Fibroblast of skin of right quadriceps (primary cell): ENCODE measurements at regions not wholly inside any gene's neighbourhood (a gene's known extent, or its start where the extent isn't known, plus 50 kb on each side); places are given as distances from the start of the nearest gene placed in this dataset.
"Not testable (repeated sequence)": the region's sequence is repeated elsewhere in the genome, so short reads cannot be mapped to it uniquely, and the experiment has no call there.

Source experiments
- DNase-seq: peaks from one replicate; pipeline ENCODE4 v3.0.0-alpha.2; 2013

DNA sequence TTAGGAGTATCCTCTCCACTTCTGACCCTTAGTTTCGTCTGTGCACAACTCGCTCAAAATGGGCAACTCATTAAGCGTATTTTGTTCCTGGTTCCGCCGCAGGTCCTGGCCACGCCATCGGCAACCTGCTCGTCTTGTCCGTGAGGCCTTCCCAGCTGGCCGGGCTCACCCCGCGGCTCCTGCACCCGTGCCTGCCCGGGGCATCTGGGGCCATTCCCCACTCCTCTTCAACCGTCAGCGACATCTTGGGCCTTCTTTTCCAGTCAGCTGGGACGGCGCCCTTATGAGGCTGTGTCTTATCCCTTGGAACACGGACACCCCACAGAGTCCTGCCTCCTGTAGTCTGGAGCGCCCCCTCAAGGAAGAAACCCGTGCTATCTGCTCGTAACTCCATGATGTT lies 271.9 kb upstream of the NRSN1 start:
- not testable (repeated sequence) for DNase-seq

- DNase-seq: no peak
Measured at GRCh38 chr6:23855497-23856116, 270.4 kb upstream of the NRSN1 start.

DNA sequence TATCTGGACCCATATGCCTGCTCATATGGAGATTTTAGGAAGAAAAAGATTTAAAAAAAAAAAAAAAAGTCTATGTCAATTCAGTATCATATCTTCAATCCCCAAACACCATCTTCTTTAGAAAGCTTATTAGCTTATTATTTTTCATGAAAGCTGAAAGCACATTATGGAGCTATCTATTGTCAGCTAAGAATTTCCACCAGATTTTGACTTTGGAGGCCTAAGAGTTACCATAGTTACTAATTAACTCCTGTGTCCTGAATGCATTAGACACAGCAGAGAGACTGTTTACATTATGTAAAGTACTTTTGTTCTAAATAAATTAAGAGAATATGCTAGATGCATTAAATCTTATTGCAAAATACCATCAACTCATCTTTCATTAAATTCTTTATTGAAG lies 255.5 kb upstream of the NRSN1 start:
- no peak for DNase-seq

DNA sequence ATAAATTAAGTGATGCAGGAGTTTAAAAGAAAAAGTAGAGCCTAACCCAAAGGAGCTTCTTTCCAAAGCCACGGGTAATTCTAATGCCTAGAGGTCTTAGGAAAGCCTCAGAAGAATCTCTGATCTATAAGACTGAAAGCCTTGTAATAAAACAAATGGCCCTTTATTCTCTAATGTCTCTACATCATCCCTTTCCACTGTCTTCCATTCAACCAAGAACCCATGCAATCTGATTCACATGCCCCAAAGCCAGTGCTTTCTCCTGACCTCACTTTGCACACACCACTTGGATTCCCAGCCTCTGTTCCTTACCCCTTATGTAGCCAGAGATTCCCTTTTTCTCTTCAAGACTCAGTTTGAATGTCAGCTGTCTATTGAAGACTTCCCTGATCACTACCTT lies 252.9 kb upstream of the NRSN1 start:
- DNase-seq: no peak

DNA sequence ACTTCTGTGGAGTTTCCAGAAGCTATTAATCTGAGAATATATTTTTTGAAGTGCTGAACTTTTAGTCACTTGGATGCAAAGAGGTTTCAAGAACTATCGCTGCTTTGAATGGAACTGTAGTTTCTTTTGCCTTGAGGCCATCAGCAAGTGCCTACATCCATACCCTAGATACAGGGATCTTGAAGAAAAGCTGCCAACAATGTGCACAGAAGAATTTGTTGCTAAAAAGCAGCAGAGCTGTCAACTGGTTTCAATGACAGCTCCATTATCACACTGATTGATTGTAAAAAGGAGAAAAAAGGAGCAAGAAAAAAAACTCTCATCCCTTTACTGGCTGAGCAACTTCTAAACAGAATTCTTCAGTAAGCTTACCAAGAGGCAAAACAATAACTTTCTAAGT lies 251.0 kb upstream of the NRSN1 start:
- no peak for DNase-seq

- no peak for DNase-seq
Measured at GRCh38 chr6:23879816-23880215, 246.2 kb upstream of the NRSN1 start.

- no peak for DNase-seq
Measured at GRCh38 chr6:23890543-23891227, 235.3 kb upstream of the NRSN1 start.

GRCh38 chr6:23905133-23905815 lies 220.7 kb upstream of the NRSN1 start:
- no peak for DNase-seq

- DNase-seq: no peak
Measured at GRCh38 chr6:23910420-23910819, 215.6 kb upstream of the NRSN1 start.

DNA sequence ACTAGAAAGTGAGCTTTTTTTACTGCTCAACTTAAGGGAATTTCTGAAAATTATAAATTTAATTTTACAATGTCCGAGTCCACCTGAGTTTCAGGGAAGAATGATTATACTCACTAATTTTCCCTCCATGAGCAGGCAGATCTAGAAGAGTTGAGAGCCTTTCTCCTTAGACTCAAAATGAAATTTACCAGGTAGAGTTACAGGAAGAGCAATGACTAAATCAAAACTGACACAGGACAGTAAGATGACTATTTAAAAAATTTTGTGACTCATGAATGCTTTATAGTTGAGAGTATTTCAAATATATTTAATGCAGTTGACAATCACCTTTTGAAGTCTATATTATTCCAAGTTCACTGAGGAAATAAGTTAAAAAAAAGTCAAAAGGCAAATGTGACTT lies 198.1 kb upstream of the NRSN1 start:
- DNase-seq: no peak

- no peak for DNase-seq
Measured at GRCh38 chr6:23929201-23929600, 196.8 kb upstream of the NRSN1 start.

DNA sequence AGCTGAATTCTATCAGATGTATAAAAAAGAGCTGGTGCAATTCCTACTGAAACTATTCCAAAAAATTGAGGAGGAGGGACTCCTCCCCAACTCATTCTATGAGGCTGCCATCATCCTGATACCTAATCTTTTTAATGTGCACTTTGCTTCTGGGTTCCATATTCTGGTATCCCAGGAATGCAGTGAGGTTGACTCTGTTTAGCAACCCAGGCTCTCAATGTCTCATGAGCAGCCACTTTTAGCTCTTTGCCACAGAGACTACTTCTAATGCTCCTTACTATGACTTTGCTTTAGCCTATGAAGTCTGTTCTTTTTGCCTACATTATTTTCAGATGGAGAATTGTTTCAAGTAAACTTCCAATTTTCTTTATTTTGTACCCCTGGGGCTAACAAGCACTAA lies 185.5 kb upstream of the NRSN1 start:
- no peak for DNase-seq

DNA sequence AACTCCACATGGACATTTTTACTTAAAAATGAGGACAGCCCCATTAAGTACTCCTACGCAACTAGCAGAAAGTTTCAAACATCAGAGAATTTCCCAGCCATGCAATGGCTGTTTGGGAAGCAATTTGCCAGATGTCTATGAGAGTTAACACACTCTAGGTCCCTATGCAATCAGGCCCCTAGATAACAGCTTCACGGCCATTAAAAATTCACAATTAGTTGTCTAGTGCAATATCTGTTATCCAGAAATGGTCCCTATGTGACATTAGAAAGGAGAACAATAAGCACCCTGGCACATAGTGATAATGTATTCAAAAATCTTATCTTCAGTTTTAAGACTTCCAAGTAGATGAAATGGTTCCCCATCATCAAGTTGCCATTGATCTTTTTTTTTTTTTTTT lies 174.3 kb upstream of the NRSN1 start:
- no peak for DNase-seq

- DNase-seq: no peak
Measured at GRCh38 chr6:23952245-23952644, 173.8 kb upstream of the NRSN1 start.

GRCh38 chr6:23953976-23954375 lies 172.0 kb upstream of the NRSN1 start:
- DNase-seq: no peak

- no peak for DNase-seq
Measured at GRCh38 chr6:23957017-23957416, 169.0 kb upstream of the NRSN1 start.

GRCh38 chr6:23964865-23965264 lies 161.2 kb upstream of the NRSN1 start:
- no peak for DNase-seq

DNA sequence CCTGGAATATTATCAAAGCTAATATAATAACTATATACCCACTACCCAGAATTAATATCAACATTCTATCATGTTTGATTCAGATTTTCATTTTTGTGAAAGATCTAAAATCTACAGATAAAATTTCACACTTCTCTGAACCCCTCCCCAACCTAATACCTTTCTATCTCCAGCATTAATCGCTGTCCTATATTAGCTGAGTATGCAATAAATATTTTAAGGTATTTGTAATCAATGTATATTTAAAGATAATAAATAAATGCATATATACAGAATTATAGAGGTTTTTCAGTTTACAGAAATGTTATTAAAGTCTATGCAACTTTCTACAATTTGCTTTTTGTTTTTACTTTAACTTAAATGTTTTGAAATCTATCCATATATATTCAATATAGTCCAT lies 156.7 kb upstream of the NRSN1 start:
- DNase-seq: no peak

- no peak for DNase-seq
Measured at GRCh38 chr6:23977706-23978105, 148.3 kb upstream of the NRSN1 start.

DNA sequence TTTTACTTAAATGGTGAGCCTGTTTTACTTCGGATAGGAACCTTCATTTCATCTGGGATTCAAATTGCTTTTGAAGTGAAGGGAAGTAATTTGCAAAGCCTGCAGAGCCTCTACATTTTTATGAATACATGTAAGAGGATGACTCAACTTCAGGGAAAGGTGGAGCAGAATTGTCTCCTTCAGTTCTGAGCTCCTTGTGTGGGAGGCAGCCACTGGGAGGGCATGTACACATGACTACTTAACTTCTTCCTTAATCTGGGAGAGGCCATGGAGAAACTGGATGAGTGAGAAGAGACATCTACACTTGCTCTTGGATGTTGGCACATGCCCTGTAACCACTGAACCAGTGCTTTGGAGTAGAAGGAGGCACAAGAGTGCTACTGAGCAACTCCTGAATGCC lies 145.1 kb upstream of the NRSN1 start:
- DNase-seq: no peak

- no peak for DNase-seq
Measured at GRCh38 chr6:23981923-23982322, 144.1 kb upstream of the NRSN1 start.

DNA sequence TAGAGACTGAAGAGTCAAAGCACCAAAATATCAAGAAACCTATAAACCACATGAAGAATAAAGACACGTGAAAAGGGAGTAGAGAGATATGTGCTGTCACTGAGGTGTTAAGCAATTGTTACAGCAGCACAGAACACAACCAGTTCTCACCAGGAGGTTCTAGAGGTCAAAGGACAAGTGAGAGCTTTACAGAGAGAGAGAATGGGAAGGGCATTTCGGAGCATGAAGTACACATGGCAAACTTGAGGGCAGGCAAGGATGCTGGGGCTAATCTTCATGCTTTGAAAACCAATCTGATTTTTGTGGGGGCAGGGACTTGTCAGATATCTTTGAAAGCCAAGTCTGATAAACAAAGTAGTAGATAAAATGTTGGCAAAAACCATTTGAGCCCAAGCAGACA lies 142.3 kb upstream of the NRSN1 start:
- no peak for DNase-seq

GRCh38 chr6:23985015-23985414 lies 141.0 kb upstream of the NRSN1 start:
- DNase-seq: no peak

GRCh38 chr6:23989885-23990533 lies 136.0 kb upstream of the NRSN1 start:
- DNase-seq: no peak
